HCT116 (cell line): ENCODE measurements at regions not wholly inside any gene's neighbourhood (a gene's known extent, or its start where the extent isn't known, plus 50 kb on each side); places are given as distances from the start of the nearest gene placed in this dataset.
"Not testable (repeated sequence)": the region's sequence is repeated elsewhere in the genome, so short reads cannot be mapped to it uniquely, and the experiment has no call there.

ENCODE experiments used
- ATAC-seq: fragments of 200-7000 bp; cut with Tn5 transposase; 2 replicates; pipeline ENCODE4 v1.9.1; 2020; ENCODE audit warnings: mild to moderate bottlenecking, moderate library complexity
- BruUV-seq: library from RNA; stranded (reverse); fragments of 400-500 nt; replicated peaks from 2 replicates; lab custom pipeline; 2021; lab: Mats Ljungman, UMichigan
- CTCF ChIA-PET: fragments of 300-600 bp; sonication (Branson Sonifier 250); formaldehyde crosslinking; loops from one replicate; lab custom pipeline; 2021; ENCODE audit warnings: antibody characterized with exemption; lab: Charles Lee
- POLR2A ChIA-PET: fragments of 300-600, 350-600 bp; sonication (Branson Sonifier 250); formaldehyde crosslinking; loops from one replicate; lab custom pipeline; 2021; ENCODE audit warnings: antibody characterized with exemption; lab: Charles Lee
- RAD21 ChIA-PET, 2 experiments: fragments of 300-600 bp; sonication (Branson Sonifier 250); formaldehyde crosslinking; loops; one replicate each; lab custom pipeline; 2023; ENCODE audit warnings: low total read pairs in 2 of 2; ENCODE audit not compliant: uncharacterized antibody in 2 of 2, unreplicated experiment in 2 of 2, low non-redundant PET in 1 of 2; lab: Charles Lee
- DNase-seq: peaks from one replicate; pipeline ENCODE4 v3.0.0-alpha.2; 2010; ENCODE audit warnings: low read depth, low spot score
- H2AFZ ChIP-seq: fragments of 200-600 bp; shearing (Covaris generic), sonication (generic); 2 replicates; pipeline ENCODE4 v1.6.1; 2017; ENCODE audit warnings: low read depth, mixed run types, mixed read lengths, antibody characterized with exemption, low read length; ENCODE audit not compliant: poor library complexity, severe bottlenecking
- H3K27ac ChIP-seq: 2 replicates; pipeline ENCODE4 v1.5.1; 2012; ENCODE audit warnings: low read depth, low read length
- H3K27me3 ChIP-seq: fragments of 200-600 bp; sonication (generic); 2 replicates; pipeline ENCODE4 v1.6.1; 2016; ENCODE audit warnings: mixed run types, low read length, mixed read lengths; ENCODE audit not compliant: insufficient read depth
- H3K36me3 ChIP-seq, 2 experiments: fragments of 200-500 bp in 1 of 2; fragments of 200-600 bp in 1 of 2; sonication (Bioruptor generic) in 1 of 2; sonication (generic) in 1 of 2; 2 replicates each; pipeline versions ENCODE4 v1.5.1 to v1.6.1; 2014 to 2016; ENCODE audit warnings: low read length in 2 of 2, inconsistent platforms in 1 of 2, mixed read lengths in 1 of 2, mixed run types in 1 of 2; ENCODE audit not compliant: insufficient read depth in 2 of 2, control insufficient read depth in 1 of 2
- H3K4me1 ChIP-seq, 2 experiments: fragments of 200-600 bp in 1 of 2; sonication (generic) in 1 of 2; 2 replicates each; pipeline versions ENCODE4 v1.5.1 to v1.6.1; 2012 to 2017; ENCODE audit warnings: low read length in 2 of 2, inconsistent platforms in 1 of 2, mild to moderate bottlenecking in 1 of 2, mixed read lengths in 1 of 2, mixed run types in 1 of 2, moderate library complexity in 1 of 2; ENCODE audit not compliant: insufficient read depth in 2 of 2, control insufficient read depth in 1 of 2
- H3K4me2 ChIP-seq: fragments of 200-600 bp; sonication (generic); 2 replicates; pipeline ENCODE4 v1.6.1; 2017; ENCODE audit warnings: mixed run types, low read length, mixed read lengths
- H3K4me3 ChIP-seq, 2 experiments: fragments of 200-600 bp in 1 of 2; sonication (generic) in 1 of 2; replicated peaks in 1 of 2; 2 replicates each; pipeline ENCODE4 v1.5.1; 2011 to 2016; ENCODE audit warnings: low read length in 2 of 2, control low read depth in 1 of 2, low read depth in 1 of 2, mild to moderate bottlenecking in 1 of 2, mixed read lengths in 1 of 2, mixed run types in 1 of 2
- H3K79me2 ChIP-seq: fragments of 200-600 bp; sonication (generic); 2 replicates; pipeline ENCODE4 v1.6.1; 2017; ENCODE audit warnings: mild to moderate bottlenecking, mixed run types, low read length, moderate library complexity, mixed read lengths; ENCODE audit not compliant: insufficient read depth
- H3K9ac ChIP-seq: fragments of 200-600 bp; sonication (generic); 2 replicates; pipeline ENCODE4 v1.6.1; 2016; ENCODE audit warnings: low read length, mixed read lengths
- H3K9me2 ChIP-seq: fragments of 200-600 bp; sonication (generic), shearing (Covaris generic); 2 replicates; pipeline ENCODE4 v1.6.1; 2017; ENCODE audit warnings: mixed run types, mild to moderate bottlenecking, moderate library complexity; ENCODE audit not compliant: insufficient read depth
- H3K9me3 ChIP-seq, 2 experiments: fragments of 200-500 bp in 1 of 2; fragments of 200-600 bp in 1 of 2; sonication (Bioruptor generic) in 1 of 2; sonication (generic) in 1 of 2; 2 replicates each; pipeline ENCODE4 v1.6.1; 2014 to 2017; ENCODE audit warnings: low read length in 2 of 2, mixed read lengths in 2 of 2, inconsistent platforms in 1 of 2, low read depth in 1 of 2, mild to moderate bottlenecking in 1 of 2, mixed run types in 1 of 2, moderate library complexity in 1 of 2; ENCODE audit not compliant: control insufficient read depth in 1 of 2, insufficient read depth in 1 of 2
- H4K20me1 ChIP-seq: fragments of 200-600 bp; sonication (generic), shearing (Covaris generic); 2 replicates; pipeline ENCODE4 v1.6.1; 2017; ENCODE audit warnings: mixed run types, mild to moderate bottlenecking, moderate library complexity; ENCODE audit not compliant: insufficient read depth
- CBX3 ChIP-seq: IDR thresholded peaks from 2 replicates; pipeline ENCODE4 v1.6.1; 2012; ENCODE audit warnings: low read depth
- CEBPB ChIP-seq: IDR thresholded peaks from 2 replicates; pipeline ENCODE4 v1.6.1; 2012; ENCODE audit warnings: low read depth
- ELF1 ChIP-seq: IDR thresholded peaks from 2 replicates; pipeline ENCODE4 v1.6.1; 2012; ENCODE audit warnings: low read depth, borderline replicate concordance
- RAD21 ChIP-seq: IDR thresholded peaks from 2 replicates; pipeline ENCODE4 v1.6.1; 2012; ENCODE audit warnings: low read depth, mild to moderate bottlenecking
- SP1 ChIP-seq: IDR thresholded peaks from 2 replicates; pipeline ENCODE4 v1.6.1; 2012; ENCODE audit warnings: low read depth
- SRF ChIP-seq: IDR thresholded peaks from 2 replicates; pipeline ENCODE4 v1.6.1; 2012; ENCODE audit warnings: low read depth
- ZFX ChIP-seq: fragments of 450-650 bp; IDR thresholded peaks from 2 replicates; pipeline ENCODE4 v1.6.1; 2017
- intact Hi-C: fragments of 100-400 bp; cut with micrococcal nuclease; formaldehyde crosslinking; loops from 2 replicates; pipeline ENCODE4 v1.10.0; 2022
- TF ChIP-seq, protein P1 (sequence below): IDR thresholded peaks from 2 replicates; pipeline ENCODE4 v1.6.1; 2012; ENCODE audit warnings: low read depth
- TF ChIP-seq, protein P2 (sequence below), 3 experiments: fragments of 200-600 bp in 1 of 3; sonication (generic) in 1 of 3; IDR thresholded peaks in 2 of 3; conservative IDR thresholded peaks in 1 of 3; 2 replicates each; pipeline ENCODE4 v1.5.1; 2012 to 2017; ENCODE audit warnings: low read depth in 2 of 3, low read length in 2 of 3, antibody characterized with exemption in 1 of 3, borderline replicate concordance in 1 of 3, control low read depth in 1 of 3, mild to moderate bottlenecking in 1 of 3, mixed read lengths in 1 of 3, mixed run types in 1 of 3, moderate library complexity in 1 of 3; ENCODE audit not compliant: insufficient read depth in 1 of 3

DNA sequence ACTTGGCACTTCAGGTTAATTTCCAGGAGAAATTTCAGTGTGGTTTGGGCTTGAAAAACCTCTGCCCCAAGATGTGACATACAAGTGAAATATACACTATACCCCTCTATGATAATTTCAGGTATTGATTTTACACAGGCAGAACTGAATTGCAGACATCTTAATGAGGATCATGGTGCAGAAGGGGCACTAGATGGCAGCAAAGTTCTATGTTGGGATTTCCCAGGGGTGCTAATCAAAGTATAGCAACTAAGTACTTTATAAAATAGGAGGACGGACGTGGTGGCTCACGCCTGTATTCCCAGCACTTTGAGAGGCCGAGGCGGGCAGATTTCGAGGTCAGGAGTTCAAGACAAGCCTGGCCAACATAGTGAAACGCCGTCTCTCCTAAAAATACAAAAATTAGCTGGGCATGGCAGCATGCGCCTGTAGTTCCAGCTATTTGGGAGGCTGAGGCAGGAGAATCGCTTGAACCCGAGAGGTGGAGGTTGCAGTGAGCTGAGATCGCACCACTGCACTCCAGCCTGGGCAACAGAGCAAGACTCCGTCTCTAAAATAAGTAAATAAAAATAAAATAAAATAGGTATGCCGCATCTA lies 555.7 kb downstream of the ETS1 start:
- BruUV-seq, H2AFZ ChIP-seq: not testable (repeated sequence)
- ATAC-seq, result peak; percentile 91

DNA sequence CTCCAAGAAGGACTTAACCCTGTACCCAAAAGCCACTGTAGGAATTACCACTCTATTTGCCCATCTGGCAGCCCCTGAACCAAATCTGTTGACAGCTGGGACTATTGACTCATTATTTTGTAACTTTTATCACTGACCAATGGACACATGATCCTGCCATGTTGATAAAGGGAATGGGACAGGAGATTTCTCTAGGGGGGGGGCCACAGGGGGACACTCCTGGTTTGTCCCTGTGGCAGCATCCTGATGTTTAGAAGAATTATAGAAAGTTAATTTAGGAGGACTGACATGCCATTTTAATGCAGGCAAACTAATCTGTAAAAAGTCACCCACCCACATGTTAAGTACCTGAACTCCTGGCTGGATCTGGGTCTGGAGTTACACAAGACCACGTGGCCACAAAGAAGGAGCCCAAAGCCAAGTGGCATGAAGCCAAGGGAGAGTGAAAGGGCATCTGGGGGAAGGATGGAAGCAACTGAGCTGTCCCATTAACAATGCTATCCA lies 558.1 kb downstream of the ETS1 start:
- ChIA-PET CTCF (no interaction called here), POLR2A (no interaction called here), RAD21 (no interaction called here)
- TF ChIP-seq, protein P1, sequence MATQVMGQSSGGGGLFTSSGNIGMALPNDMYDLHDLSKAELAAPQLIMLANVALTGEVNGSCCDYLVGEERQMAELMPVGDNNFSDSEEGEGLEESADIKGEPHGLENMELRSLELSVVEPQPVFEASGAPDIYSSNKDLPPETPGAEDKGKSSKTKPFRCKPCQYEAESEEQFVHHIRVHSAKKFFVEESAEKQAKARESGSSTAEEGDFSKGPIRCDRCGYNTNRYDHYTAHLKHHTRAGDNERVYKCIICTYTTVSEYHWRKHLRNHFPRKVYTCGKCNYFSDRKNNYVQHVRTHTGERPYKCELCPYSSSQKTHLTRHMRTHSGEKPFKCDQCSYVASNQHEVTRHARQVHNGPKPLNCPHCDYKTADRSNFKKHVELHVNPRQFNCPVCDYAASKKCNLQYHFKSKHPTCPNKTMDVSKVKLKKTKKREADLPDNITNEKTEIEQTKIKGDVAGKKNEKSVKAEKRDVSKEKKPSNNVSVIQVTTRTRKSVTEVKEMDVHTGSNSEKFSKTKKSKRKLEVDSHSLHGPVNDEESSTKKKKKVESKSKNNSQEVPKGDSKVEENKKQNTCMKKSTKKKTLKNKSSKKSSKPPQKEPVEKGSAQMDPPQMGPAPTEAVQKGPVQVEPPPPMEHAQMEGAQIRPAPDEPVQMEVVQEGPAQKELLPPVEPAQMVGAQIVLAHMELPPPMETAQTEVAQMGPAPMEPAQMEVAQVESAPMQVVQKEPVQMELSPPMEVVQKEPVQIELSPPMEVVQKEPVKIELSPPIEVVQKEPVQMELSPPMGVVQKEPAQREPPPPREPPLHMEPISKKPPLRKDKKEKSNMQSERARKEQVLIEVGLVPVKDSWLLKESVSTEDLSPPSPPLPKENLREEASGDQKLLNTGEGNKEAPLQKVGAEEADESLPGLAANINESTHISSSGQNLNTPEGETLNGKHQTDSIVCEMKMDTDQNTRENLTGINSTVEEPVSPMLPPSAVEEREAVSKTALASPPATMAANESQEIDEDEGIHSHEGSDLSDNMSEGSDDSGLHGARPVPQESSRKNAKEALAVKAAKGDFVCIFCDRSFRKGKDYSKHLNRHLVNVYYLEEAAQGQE, result no peak
- TF ChIP-seq CBX3 (no peak), CEBPB (no peak), ELF1 (no peak), ZFX (no peak), SP1 (no peak), SRF (no peak)
- TF ChIP-seq, protein P2, sequence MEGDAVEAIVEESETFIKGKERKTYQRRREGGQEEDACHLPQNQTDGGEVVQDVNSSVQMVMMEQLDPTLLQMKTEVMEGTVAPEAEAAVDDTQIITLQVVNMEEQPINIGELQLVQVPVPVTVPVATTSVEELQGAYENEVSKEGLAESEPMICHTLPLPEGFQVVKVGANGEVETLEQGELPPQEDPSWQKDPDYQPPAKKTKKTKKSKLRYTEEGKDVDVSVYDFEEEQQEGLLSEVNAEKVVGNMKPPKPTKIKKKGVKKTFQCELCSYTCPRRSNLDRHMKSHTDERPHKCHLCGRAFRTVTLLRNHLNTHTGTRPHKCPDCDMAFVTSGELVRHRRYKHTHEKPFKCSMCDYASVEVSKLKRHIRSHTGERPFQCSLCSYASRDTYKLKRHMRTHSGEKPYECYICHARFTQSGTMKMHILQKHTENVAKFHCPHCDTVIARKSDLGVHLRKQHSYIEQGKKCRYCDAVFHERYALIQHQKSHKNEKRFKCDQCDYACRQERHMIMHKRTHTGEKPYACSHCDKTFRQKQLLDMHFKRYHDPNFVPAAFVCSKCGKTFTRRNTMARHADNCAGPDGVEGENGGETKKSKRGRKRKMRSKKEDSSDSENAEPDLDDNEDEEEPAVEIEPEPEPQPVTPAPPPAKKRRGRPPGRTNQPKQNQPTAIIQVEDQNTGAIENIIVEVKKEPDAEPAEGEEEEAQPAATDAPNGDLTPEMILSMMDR (IDR thresholded peaks at IDR 0.05 in 2 of 3, conservative IDR thresholded peaks at IDR 0.05 in 1 of 3; ENCODE audit: borderline replicate concordance in 1 of 3, insufficient read depth in 1 of 3, low read depth in 2 of 3, low read length in 2 of 3), result no peak
- Histone ChIP-seq H3K27ac (no peak overlapping the region), H4K20me1 (no peaks in the 10 kb centered on the region), H3K4me3 (no peak overlapping the region), H2AFZ (no peak overlapping the region), H3K36me3 (no peaks in the 10 kb centered on the region), H3K4me1 (no peaks in the 10 kb centered on the region), H3K9me2 (no peaks in the 10 kb centered on the region), H3K79me2 (no peaks in the 10 kb centered on the region), H3K4me2 (no peak overlapping the region), H3K27me3 (no peaks in the 10 kb centered on the region), H3K9me3 (no peaks in the 10 kb centered on the region), H3K9ac (no peak overlapping the region)
- intact Hi-C loops, result no loop called here
- no peak for DNase-seq
- no TSS peak for BruUV-seq
- no peak for ATAC-seq

More for the DNA sequence above, 555.7 kb downstream of the ETS1 start:
- H3K9ac ChIP-seq, H3K27me3 ChIP-seq, H3K4me1 ChIP-seq, H3K4me2 ChIP-seq, RAD21 ChIA-PET, H3K4me3 ChIP-seq, H3K36me3 ChIP-seq, POLR2A ChIA-PET, H4K20me1 ChIP-seq, H3K27ac ChIP-seq, H3K79me2 ChIP-seq, H3K9me2 ChIP-seq, H3K9me3 ChIP-seq: not testable (repeated sequence)
- intact Hi-C loops, result loop anchor here (1.0 to 10.0 kb wide), 8 partner anchors 126 to 1587 kb away; no protein-coding TSS in a partner anchor
- peak; percentile 49 for DNase-seq
- TF ChIP-seq, protein P2 (IDR thresholded peaks at IDR 0.05 in 2 of 3, conservative IDR thresholded peaks at IDR 0.05 in 1 of 3; ENCODE audit: borderline replicate concordance in 1 of 3, insufficient read depth in 1 of 3, low read depth in 2 of 3, low read length in 2 of 3), result peak; percentile 63 to 76 (median 74)
- peak; percentile 86 for TF ChIP-seq RAD21
- CTCF ChIA-PET, result interaction anchor here (0.9 to 1.3 kb wide), 2 partner anchors 126 to 799 kb away, joined by 3 to 5 read pairs; no protein-coding TSS in a partner anchor
